H1 (cell line): ENCODE measurements at regions not wholly inside any gene's neighbourhood (a gene's known extent, or its start where the extent isn't known, plus 50 kb on each side); places are given as distances from the start of the nearest gene placed in this dataset.

Experiments
- BRCA1 ChIP-seq: IDR thresholded peaks from 2 replicates; pipeline ENCODE4 v1.6.1; 2012; ENCODE audit warnings: low read depth, low read length, improper control_type of control experiment
- CREB1 ChIP-seq: IDR thresholded peaks from 2 replicates; pipeline ENCODE4 v1.6.1; 2012; ENCODE audit warnings: inconsistent platforms
- CTCF ChIP-seq, 3 experiments: IDR thresholded peaks; 1 replicate in 2 of 3; 2 replicates in 1 of 3; pipeline versions ENCODE4 v1.5.1 to v1.6.1; 2011; ENCODE audit warnings: low read length in 3 of 3, mild to moderate bottlenecking in 3 of 3, inconsistent platforms in 2 of 3, low read depth in 1 of 3, moderate library complexity in 1 of 3; ENCODE audit not compliant: insufficient read depth in 1 of 3; ENCODE audit errors: control extremely low read depth in 1 of 3
- EGR1 ChIP-seq: IDR thresholded peaks from 2 replicates; pipeline ENCODE4 v1.6.1; 2011; ENCODE audit warnings: low read depth, low read length, borderline replicate concordance
- EP300 ChIP-seq, 2 experiments: IDR thresholded peaks; 1 replicate in 1 of 2; 2 replicates in 1 of 2; pipeline ENCODE4 v1.6.1; 2011 to 2012; ENCODE audit warnings: low read depth in 2 of 2, low read length in 2 of 2, mild to moderate bottlenecking in 2 of 2, borderline replicate concordance in 1 of 2, inconsistent platforms in 1 of 2, moderate library complexity in 1 of 2
- KDM5A ChIP-seq: fragments of 200-600 bp; IDR thresholded peaks from 2 replicates; pipeline ENCODE4 v1.7.1; 2012; ENCODE audit warnings: mild to moderate bottlenecking, low read length, inconsistent platforms, mixed read lengths
- POLR2A ChIP-seq, 2 experiments: IDR thresholded peaks; 1 replicate in 1 of 2; 2 replicates in 1 of 2; pipeline ENCODE4 v1.6.1; 2011; ENCODE audit warnings: low read depth in 2 of 2, low read length in 2 of 2, mild to moderate bottlenecking in 2 of 2; ENCODE audit errors: control extremely low read depth in 1 of 2
- POLR2AphosphoS5 ChIP-seq: IDR thresholded peaks from 2 replicates; pipeline ENCODE4 v1.6.1; 2011; ENCODE audit warnings: low read depth, low read length
- RNF2 ChIP-seq: fragments of 200-900, 300-1000 bp; sonication (generic); IDR thresholded peaks from 2 replicates; pipeline ENCODE4 v1.7.1; 2016; ENCODE audit warnings: borderline replicate concordance, low read depth, mild to moderate bottlenecking, antibody characterized with exemption, low read length; ENCODE audit not compliant: poor library complexity, severe bottlenecking; ENCODE audit errors: missing control alignments
- SIN3A ChIP-seq, 2 experiments: IDR thresholded peaks in 1 of 2; conservative IDR thresholded peaks in 1 of 2; 2 replicates each; pipeline ENCODE4 v1.6.1; 2011 to 2012; ENCODE audit warnings: low read length in 2 of 2, improper control_type of control experiment in 1 of 2, low read depth in 1 of 2, mild to moderate bottlenecking in 1 of 2
- TEAD4 ChIP-seq: IDR thresholded peaks from 2 replicates; pipeline ENCODE4 v1.6.1; 2012; ENCODE audit warnings: low read depth, low read length, inconsistent platforms, mixed read lengths
- ZNF274 ChIP-seq: IDR thresholded peaks from 2 replicates; pipeline ENCODE4 v1.7.0; 2012; ENCODE audit warnings: low read length, borderline replicate concordance; ENCODE audit errors: extremely low read depth

GRCh38 chrX:42673301-42673810 lies 104.6 kb downstream of the PPP1R2C start:
- TF ChIP-seq CTCF (IDR thresholded peaks at IDR 0.05; ENCODE audit: control extremely low read depth in 1 of 3, insufficient read depth in 1 of 3, low read depth in 1 of 3, low read length in 3 of 3) (no peak), BRCA1 (no peak), TEAD4 (no peak), POLR2A (IDR thresholded peaks at IDR 0.05; ENCODE audit: control extremely low read depth in 1 of 2, low read depth in 2 of 2, low read length in 2 of 2) (no peak), EP300 (IDR thresholded peaks at IDR 0.05; ENCODE audit: borderline replicate concordance in 1 of 2, low read depth in 2 of 2, low read length in 2 of 2) (no peak), KDM5A (no peak), EGR1 (no peak), RNF2 (no peak), CREB1 (no peak), SIN3A (conservative IDR thresholded peaks at IDR 0.05 in 1 of 2, IDR thresholded peaks at IDR 0.05 in 1 of 2; ENCODE audit: low read depth in 1 of 2, low read length in 2 of 2) (no peak), POLR2AphosphoS5 (no peak), ZNF274 (no peak)
